ENCODE measurements at regions not wholly inside any gene's neighbourhood (a gene's known extent, or its start where the extent isn't known, plus 50 kb on each side); places are given as distances from the start of the nearest gene placed in this dataset.

- TF ChIP-seq, protein P1, sequence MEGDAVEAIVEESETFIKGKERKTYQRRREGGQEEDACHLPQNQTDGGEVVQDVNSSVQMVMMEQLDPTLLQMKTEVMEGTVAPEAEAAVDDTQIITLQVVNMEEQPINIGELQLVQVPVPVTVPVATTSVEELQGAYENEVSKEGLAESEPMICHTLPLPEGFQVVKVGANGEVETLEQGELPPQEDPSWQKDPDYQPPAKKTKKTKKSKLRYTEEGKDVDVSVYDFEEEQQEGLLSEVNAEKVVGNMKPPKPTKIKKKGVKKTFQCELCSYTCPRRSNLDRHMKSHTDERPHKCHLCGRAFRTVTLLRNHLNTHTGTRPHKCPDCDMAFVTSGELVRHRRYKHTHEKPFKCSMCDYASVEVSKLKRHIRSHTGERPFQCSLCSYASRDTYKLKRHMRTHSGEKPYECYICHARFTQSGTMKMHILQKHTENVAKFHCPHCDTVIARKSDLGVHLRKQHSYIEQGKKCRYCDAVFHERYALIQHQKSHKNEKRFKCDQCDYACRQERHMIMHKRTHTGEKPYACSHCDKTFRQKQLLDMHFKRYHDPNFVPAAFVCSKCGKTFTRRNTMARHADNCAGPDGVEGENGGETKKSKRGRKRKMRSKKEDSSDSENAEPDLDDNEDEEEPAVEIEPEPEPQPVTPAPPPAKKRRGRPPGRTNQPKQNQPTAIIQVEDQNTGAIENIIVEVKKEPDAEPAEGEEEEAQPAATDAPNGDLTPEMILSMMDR (IDR thresholded peaks at IDR 0.05; ENCODE audit: low read length), result no peak
- TF ChIP-seq EZH2 (IDR thresholded peaks at IDR 0.05; ENCODE audit: borderline replicate concordance, low read length), result no peak
Measured at GRCh38 chr3:163547014-163547685, 1531.1 kb downstream of the SI start.
